ENCODE measurements at regions not wholly inside any gene's neighbourhood (a gene's known extent, or its start where the extent isn't known, plus 50 kb on each side); places are given as distances from the start of the nearest gene placed in this dataset.

DNA sequence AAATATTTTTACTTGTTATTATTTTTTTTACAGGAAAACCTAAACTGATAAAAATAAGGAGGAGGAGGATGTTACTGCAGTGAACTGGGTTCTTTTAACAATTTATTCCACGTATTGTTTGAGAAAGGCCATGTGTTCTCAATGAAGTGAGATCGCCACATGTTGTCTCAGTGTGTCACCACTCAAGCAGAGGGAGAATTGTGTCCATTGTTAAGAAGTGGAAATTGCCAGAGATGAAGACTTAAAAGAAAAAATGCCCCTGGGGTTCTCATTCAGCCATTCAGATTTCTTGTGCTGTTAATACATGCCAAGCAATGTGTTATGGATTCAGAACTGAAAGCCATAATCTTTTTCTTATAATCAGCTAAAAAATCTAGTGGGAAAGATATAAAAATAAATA is 297.1 kb downstream of the NSUN3 start (continued):
- TF ChIP-seq, protein P1, sequence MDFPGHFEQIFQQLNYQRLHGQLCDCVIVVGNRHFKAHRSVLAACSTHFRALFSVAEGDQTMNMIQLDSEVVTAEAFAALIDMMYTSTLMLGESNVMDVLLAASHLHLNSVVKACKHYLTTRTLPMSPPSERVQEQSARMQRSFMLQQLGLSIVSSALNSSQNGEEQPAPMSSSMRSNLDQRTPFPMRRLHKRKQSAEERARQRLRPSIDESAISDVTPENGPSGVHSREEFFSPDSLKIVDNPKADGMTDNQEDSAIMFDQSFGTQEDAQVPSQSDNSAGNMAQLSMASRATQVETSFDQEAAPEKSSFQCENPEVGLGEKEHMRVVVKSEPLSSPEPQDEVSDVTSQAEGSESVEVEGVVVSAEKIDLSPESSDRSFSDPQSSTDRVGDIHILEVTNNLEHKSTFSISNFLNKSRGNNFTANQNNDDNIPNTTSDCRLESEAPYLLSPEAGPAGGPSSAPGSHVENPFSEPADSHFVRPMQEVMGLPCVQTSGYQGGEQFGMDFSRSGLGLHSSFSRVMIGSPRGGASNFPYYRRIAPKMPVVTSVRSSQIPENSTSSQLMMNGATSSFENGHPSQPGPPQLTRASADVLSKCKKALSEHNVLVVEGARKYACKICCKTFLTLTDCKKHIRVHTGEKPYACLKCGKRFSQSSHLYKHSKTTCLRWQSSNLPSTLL (IDR thresholded peaks at IDR 0.05), result no peak
- TF ChIP-seq PPARD (CRISPR knock-in tag; IDR thresholded peaks at IDR 0.05) (no peak), XRCC3 (IDR thresholded peaks at IDR 0.05) (no peak), TEAD1 (CRISPR knock-in tag; IDR thresholded peaks at IDR 0.05) (no peak), NCOA4 (IDR thresholded peaks at IDR 0.05; ENCODE audit: partially characterized antibody) (no peak)
- TF ChIP-seq, protein P2, sequence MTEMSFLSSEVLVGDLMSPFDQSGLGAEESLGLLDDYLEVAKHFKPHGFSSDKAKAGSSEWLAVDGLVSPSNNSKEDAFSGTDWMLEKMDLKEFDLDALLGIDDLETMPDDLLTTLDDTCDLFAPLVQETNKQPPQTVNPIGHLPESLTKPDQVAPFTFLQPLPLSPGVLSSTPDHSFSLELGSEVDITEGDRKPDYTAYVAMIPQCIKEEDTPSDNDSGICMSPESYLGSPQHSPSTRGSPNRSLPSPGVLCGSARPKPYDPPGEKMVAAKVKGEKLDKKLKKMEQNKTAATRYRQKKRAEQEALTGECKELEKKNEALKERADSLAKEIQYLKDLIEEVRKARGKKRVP (CRISPR knock-in tag; IDR thresholded peaks at IDR 0.05), result no peak
- TF ChIP-seq, protein P3, sequence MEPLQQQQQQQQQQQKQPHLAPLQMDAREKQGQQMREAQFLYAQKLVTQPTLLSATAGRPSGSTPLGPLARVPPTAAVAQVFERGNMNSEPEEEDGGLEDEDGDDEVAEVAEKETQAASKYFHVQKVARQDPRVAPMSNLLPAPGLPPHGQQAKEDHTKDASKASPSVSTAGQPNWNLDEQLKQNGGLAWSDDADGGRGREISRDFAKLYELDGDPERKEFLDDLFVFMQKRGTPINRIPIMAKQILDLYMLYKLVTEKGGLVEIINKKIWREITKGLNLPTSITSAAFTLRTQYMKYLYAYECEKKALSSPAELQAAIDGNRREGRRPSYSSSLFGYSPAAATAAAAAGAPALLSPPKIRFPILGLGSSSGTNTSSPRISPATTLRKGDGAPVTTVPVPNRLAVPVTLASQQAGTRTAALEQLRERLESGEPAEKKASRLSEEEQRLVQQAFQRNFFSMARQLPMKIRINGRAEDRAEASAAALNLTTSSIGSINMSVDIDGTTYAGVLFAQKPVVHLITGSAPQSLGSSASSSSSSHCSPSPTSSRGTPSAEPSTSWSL (CRISPR knock-in tag; IDR thresholded peaks at IDR 0.05; ENCODE audit: borderline replicate concordance), result no peak

DNA sequence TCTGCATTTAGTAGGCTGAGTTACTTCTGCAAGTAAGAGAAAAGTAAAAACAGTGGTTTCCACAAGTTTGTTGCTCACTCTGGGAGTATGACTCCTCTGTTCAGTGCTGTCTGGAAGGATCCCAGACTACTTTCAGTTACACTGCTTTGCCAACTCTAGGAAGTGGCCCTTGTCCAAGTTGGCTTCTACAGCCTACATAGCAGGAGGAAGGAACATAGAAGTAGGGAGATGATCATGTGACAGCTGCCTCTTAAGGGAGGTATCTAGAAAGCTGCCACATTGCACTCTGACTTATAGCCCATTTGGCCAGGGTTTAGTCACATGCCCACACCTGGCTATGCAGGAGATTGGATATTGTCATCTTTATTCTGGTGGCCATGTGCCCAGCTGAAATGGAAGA is 298.1 kb downstream of the NSUN3 start:
- H3K27me3 ChIP-seq (ENCODE audit: control insufficient read depth in 2 of 2, insufficient read depth in 2 of 2, low read length in 2 of 2), result no peaks in the 10 kb centered on the region
- no TSS peak for BruUV-seq (replicated peaks)
- no peak overlapping the region for H3K27ac ChIP-seq (ENCODE audit: extremely low read depth, low read depth, low read length)
- no peak for ATAC-seq
- in situ Hi-C loops (cut with MboI) (no loop called here), intact Hi-C loops (cut with micrococcal nuclease) (no loop called here)
- H3K79me2 ChIP-seq (ENCODE audit: control insufficient read depth, insufficient read depth, low read length), result no peaks in the 10 kb centered on the region
- no peaks in the 10 kb centered on the region for H3K9me3 ChIP-seq (replicated peaks; ENCODE audit: control insufficient read depth, insufficient read depth, low read depth, low read length)
- no peaks in the 10 kb centered on the region for H4K20me1 ChIP-seq (replicated peaks; ENCODE audit: control insufficient read depth, insufficient read depth, low read length)
- no peak for FAIRE-seq
- no peaks in the 10 kb centered on the region for H3K36me3 ChIP-seq (ENCODE audit: control insufficient read depth, insufficient read depth, low read length)
- no peak overlapping the region for H2AFZ ChIP-seq (ENCODE audit: low read depth, low read length)
- no peaks in the 10 kb centered on the region for H3K9me1 ChIP-seq (ENCODE audit: control insufficient read depth, insufficient read depth, low read length)
- no peak for DNase-seq (ENCODE audit: extremely low read depth in 1 of 4, low spot score in 3 of 4)
- no peaks in the 10 kb centered on the region for H3K4me1 ChIP-seq (replicated peaks in 1 of 2; ENCODE audit: control insufficient read depth in 2 of 2, insufficient read depth in 2 of 2, low read length in 2 of 2)
- POLR2A ChIA-PET, result no interaction called here
- CTCF ChIA-PET (ENCODE audit: low intra/inter-chr PET ratio), result no interaction called here
- H3K9ac ChIP-seq (ENCODE audit: insufficient read depth in 1 of 2, low read depth in 2 of 2, low read length in 2 of 2), result no peak overlapping the region
- no peak overlapping the region for H3K4me3 ChIP-seq
- no peak overlapping the region for H3K4me2 ChIP-seq (ENCODE audit: insufficient read depth, low read length)
- TF ChIP-seq, protein P4, sequence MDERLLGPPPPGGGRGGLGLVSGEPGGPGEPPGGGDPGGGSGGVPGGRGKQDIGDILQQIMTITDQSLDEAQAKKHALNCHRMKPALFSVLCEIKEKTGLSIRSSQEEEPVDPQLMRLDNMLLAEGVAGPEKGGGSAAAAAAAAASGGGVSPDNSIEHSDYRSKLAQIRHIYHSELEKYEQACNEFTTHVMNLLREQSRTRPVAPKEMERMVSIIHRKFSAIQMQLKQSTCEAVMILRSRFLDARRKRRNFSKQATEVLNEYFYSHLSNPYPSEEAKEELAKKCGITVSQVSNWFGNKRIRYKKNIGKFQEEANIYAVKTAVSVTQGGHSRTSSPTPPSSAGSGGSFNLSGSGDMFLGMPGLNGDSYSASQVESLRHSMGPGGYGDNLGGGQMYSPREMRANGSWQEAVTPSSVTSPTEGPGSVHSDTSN (CRISPR knock-in tag; IDR thresholded peaks at IDR 0.05; ENCODE audit: low read depth), result no peak
- TF ChIP-seq, protein P4 (tag; conservative IDR thresholded peaks at IDR 0.05; ENCODE audit: low read depth), result no peak
- TF ChIP-seq ZNF12 (CRISPR knock-in tag; IDR thresholded peaks at IDR 0.05) (no peak), CREM (IDR thresholded peaks at IDR 0.05; ENCODE audit: low read depth) (no peak), RFX5 (IDR thresholded peaks at IDR 0.05; ENCODE audit: low read depth, low read length) (no peak), MCM5 (IDR thresholded peaks at IDR 0.05; ENCODE audit: low read depth) (no peak), PTBP1 (IDR thresholded peaks at IDR 0.05; ENCODE audit: low read depth, low read length) (no peak)

Measured in K562 (cell line).